ENCODE measurements at regions not wholly inside any gene's neighbourhood (a gene's known extent, or its start where the extent isn't known, plus 50 kb on each side); places are given as distances from the start of the nearest gene placed in this dataset.

- DNase-seq, result no peak
- H3K27me3 ChIP-seq, result no peaks in the 10 kb centered on the region
- H3K4me3 ChIP-seq, result no peak overlapping the region
- no peaks in the 10 kb centered on the region for H3K36me3 ChIP-seq
- no peak overlapping the region for H3K27ac ChIP-seq
- TF ChIP-seq POLR2AphosphoS5 (IDR thresholded peaks at IDR 0.05) (no peak), EP300 (IDR thresholded peaks at IDR 0.05) (no peak), POLR2A (IDR thresholded peaks at IDR 0.05) (no peak)
- TF ChIP-seq, protein P1, sequence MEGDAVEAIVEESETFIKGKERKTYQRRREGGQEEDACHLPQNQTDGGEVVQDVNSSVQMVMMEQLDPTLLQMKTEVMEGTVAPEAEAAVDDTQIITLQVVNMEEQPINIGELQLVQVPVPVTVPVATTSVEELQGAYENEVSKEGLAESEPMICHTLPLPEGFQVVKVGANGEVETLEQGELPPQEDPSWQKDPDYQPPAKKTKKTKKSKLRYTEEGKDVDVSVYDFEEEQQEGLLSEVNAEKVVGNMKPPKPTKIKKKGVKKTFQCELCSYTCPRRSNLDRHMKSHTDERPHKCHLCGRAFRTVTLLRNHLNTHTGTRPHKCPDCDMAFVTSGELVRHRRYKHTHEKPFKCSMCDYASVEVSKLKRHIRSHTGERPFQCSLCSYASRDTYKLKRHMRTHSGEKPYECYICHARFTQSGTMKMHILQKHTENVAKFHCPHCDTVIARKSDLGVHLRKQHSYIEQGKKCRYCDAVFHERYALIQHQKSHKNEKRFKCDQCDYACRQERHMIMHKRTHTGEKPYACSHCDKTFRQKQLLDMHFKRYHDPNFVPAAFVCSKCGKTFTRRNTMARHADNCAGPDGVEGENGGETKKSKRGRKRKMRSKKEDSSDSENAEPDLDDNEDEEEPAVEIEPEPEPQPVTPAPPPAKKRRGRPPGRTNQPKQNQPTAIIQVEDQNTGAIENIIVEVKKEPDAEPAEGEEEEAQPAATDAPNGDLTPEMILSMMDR (IDR thresholded peaks at IDR 0.05), result no peak
- no peaks in the 10 kb centered on the region for H3K9me3 ChIP-seq
- intact Hi-C loops (cut with DNase I), result no loop called here
- WGBS, 2 donors, result 72 to 94% methylated on average over 3 of the region's 3 CpGs
- no peaks in the 10 kb centered on the region for H3K4me1 ChIP-seq
These were observed 214.1 kb downstream of the BCOR start for GRCh38 chrX:39883666-39884065.

GRCh38 chrX:39886282-39886681 is 211.5 kb downstream of the BCOR start:
- 82 to 88% methylated on average over 3 of the region's 3 CpGs for WGBS, 2 donors
- no peak for DNase-seq

GRCh38 chrX:39888730-39889129 is 209.0 kb downstream of the BCOR start:
- 96 to 97% methylated on average over 1 of the region's 1 CpG for WGBS, 2 donors
- intact Hi-C loops (cut with DNase I), result no loop called here

More at GRCh38 chrX:39886282-39886681, 211.5 kb downstream of the BCOR start:
- no peak for TF ChIP-seq POLR2A (IDR thresholded peaks at IDR 0.05)
- TF ChIP-seq, protein P1 (IDR thresholded peaks at IDR 0.05), result no peak
- no peak for TF ChIP-seq POLR2AphosphoS5 (IDR thresholded peaks at IDR 0.05)
- no peak for TF ChIP-seq EP300 (IDR thresholded peaks at IDR 0.05)
- H3K4me1 ChIP-seq, result no peaks in the 10 kb centered on the region
- no peaks in the 10 kb centered on the region for H3K36me3 ChIP-seq
- no peaks in the 10 kb centered on the region for H3K27me3 ChIP-seq
- H3K27ac ChIP-seq, result no peak overlapping the region
- intact Hi-C loops (cut with DNase I), result no loop called here
- no peaks in the 10 kb centered on the region for H3K9me3 ChIP-seq
- no peak overlapping the region for H3K4me3 ChIP-seq

GRCh38 chrX:39889704-39890103 is 208.1 kb downstream of the BCOR start:
- no peaks in the 10 kb centered on the region for H3K9me3 ChIP-seq
- H3K27ac ChIP-seq, result no peak overlapping the region
- H3K27me3 ChIP-seq, result no peaks in the 10 kb centered on the region
- H3K4me3 ChIP-seq, result no peak overlapping the region
- intact Hi-C loops (cut with DNase I), result no loop called here
- 38 to 73% methylated on average over 1 of the region's 1 CpG for WGBS, 2 donors
- H3K4me1 ChIP-seq, result no peaks in the 10 kb centered on the region
- no peak for DNase-seq
- no peaks in the 10 kb centered on the region for H3K36me3 ChIP-seq
- TF ChIP-seq POLR2A (IDR thresholded peaks at IDR 0.05), result no peak
- TF ChIP-seq EP300 (IDR thresholded peaks at IDR 0.05), result no peak
- TF ChIP-seq, protein P1 (IDR thresholded peaks at IDR 0.05), result no peak
- TF ChIP-seq POLR2AphosphoS5 (IDR thresholded peaks at IDR 0.05), result no peak

More at GRCh38 chrX:39888730-39889129, 209.0 kb downstream of the BCOR start:
- no peak for DNase-seq
- TF ChIP-seq EP300 (IDR thresholded peaks at IDR 0.05) (no peak), POLR2A (IDR thresholded peaks at IDR 0.05) (no peak), POLR2AphosphoS5 (IDR thresholded peaks at IDR 0.05) (no peak)
- TF ChIP-seq, protein P1 (IDR thresholded peaks at IDR 0.05), result no peak
- no peaks in the 10 kb centered on the region for H3K27me3 ChIP-seq
- no peak overlapping the region for H3K27ac ChIP-seq
- H3K9me3 ChIP-seq, result no peaks in the 10 kb centered on the region
- H3K4me1 ChIP-seq, result no peaks in the 10 kb centered on the region
- no peak overlapping the region for H3K4me3 ChIP-seq
- no peaks in the 10 kb centered on the region for H3K36me3 ChIP-seq

- WGBS, 2 donors, result 89 to 93% methylated on average over 8 of the region's 8 CpGs
- intact Hi-C loops (cut with DNase I), result no loop called here
- DNase-seq, result no peak
These were observed 207.0 kb downstream of the BCOR start for GRCh38 chrX:39890807-39891206.

More at GRCh38 chrX:39890807-39891206, 207.0 kb downstream of the BCOR start:
- TF ChIP-seq, protein P1 (IDR thresholded peaks at IDR 0.05), result no peak
- TF ChIP-seq POLR2AphosphoS5 (IDR thresholded peaks at IDR 0.05) (no peak), EP300 (IDR thresholded peaks at IDR 0.05) (no peak), POLR2A (IDR thresholded peaks at IDR 0.05) (no peak)
- Histone ChIP-seq H3K27me3 (no peaks in the 10 kb centered on the region), H3K36me3 (no peaks in the 10 kb centered on the region), H3K4me3 (no peak overlapping the region), H3K4me1 (no peaks in the 10 kb centered on the region), H3K27ac (no peak overlapping the region), H3K9me3 (no peaks in the 10 kb centered on the region)
